ENCODE measurements at regions not wholly inside any gene's neighbourhood (a gene's known extent, or its start where the extent isn't known, plus 50 kb on each side); places are given as distances from the start of the nearest gene placed in this dataset.

GRCh38 chr1:30286988-30287839, 436.2 kb downstream of the MATN1 start:
- TF ChIP-seq, protein P1, sequence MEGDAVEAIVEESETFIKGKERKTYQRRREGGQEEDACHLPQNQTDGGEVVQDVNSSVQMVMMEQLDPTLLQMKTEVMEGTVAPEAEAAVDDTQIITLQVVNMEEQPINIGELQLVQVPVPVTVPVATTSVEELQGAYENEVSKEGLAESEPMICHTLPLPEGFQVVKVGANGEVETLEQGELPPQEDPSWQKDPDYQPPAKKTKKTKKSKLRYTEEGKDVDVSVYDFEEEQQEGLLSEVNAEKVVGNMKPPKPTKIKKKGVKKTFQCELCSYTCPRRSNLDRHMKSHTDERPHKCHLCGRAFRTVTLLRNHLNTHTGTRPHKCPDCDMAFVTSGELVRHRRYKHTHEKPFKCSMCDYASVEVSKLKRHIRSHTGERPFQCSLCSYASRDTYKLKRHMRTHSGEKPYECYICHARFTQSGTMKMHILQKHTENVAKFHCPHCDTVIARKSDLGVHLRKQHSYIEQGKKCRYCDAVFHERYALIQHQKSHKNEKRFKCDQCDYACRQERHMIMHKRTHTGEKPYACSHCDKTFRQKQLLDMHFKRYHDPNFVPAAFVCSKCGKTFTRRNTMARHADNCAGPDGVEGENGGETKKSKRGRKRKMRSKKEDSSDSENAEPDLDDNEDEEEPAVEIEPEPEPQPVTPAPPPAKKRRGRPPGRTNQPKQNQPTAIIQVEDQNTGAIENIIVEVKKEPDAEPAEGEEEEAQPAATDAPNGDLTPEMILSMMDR (IDR thresholded peaks at IDR 0.05) = no peak
- TF ChIP-seq POLR2A (IDR thresholded peaks at IDR 0.05; ENCODE audit: low read depth) = no peak

Measured in esophagus muscularis mucosa (tissue), 3 donors.